PC-9 (cell line): ENCODE measurements at regions not wholly inside any gene's neighbourhood (a gene's known extent, or its start where the extent isn't known, plus 50 kb on each side); places are given as distances from the start of the nearest gene placed in this dataset.

Experiments
- CTCF ChIP-seq: fragments of 200-600 bp; sonication (generic); conservative IDR thresholded peaks from 2 replicates; pipeline ENCODE4 v1.6.1; 2017; ENCODE audit warnings: mixed run types, antibody characterized with exemption, mild to moderate bottlenecking, moderate library complexity
- EZH2 ChIP-seq: fragments of 200-600 bp; sonication (generic); IDR thresholded peaks from 2 replicates; pipeline ENCODE4 v1.8.0; 2017; ENCODE audit warnings: antibody characterized with exemption, low read depth

- no peak for TF ChIP-seq CTCF
- TF ChIP-seq EZH2: no peak
Observed at GRCh38 chr9:90245661-90246060, 397.0 kb downstream of the DIRAS2 start.
